H9 (cell line): ENCODE measurements at regions not wholly inside any gene's neighbourhood (a gene's known extent, or its start where the extent isn't known, plus 50 kb on each side); places are given as distances from the start of the nearest gene placed in this dataset.

Experiments used
- DNase-seq: peaks from one replicate; pipeline ENCODE4 v3.0.0-alpha.2; 2017
- H2AFZ ChIP-seq: one replicate; pipeline ENCODE4 v1.6.1; 2013; ENCODE audit warnings: mild to moderate bottlenecking, low read length, control low read depth, moderate library complexity
- H2AK5ac ChIP-seq: 2 replicates; pipeline ENCODE4 v1.6.1; 2013; ENCODE audit warnings: low read length, control low read depth, mixed read lengths; ENCODE audit not compliant: insufficient read length
- H2BK120ac ChIP-seq: one replicate; pipeline ENCODE4 v1.6.1; 2013; ENCODE audit warnings: low read depth, mild to moderate bottlenecking, low read length, control low read depth, inconsistent platforms; ENCODE audit not compliant: poor library complexity, severe bottlenecking
- H2BK12ac ChIP-seq: 2 replicates; pipeline ENCODE4 v1.6.1; 2013; ENCODE audit warnings: low read length, control low read depth, mixed read lengths, low read depth; ENCODE audit not compliant: insufficient read length
- H2BK15ac ChIP-seq: 2 replicates; pipeline ENCODE4 v1.6.1; 2013; ENCODE audit warnings: low read depth, low read length, control low read depth
- H2BK20ac ChIP-seq: one replicate; pipeline ENCODE4 v1.6.1; 2013; ENCODE audit warnings: low read depth, mild to moderate bottlenecking, low read length, control low read depth, inconsistent platforms; ENCODE audit not compliant: poor library complexity, severe bottlenecking
- H2BK5ac ChIP-seq: 2 replicates; pipeline ENCODE4 v1.6.1; 2013; ENCODE audit warnings: low read length, control low read depth, mixed read lengths; ENCODE audit not compliant: insufficient read length
- H3K14ac ChIP-seq: 2 replicates; pipeline ENCODE4 v1.6.1; 2013; ENCODE audit warnings: low read length, control low read depth; ENCODE audit not compliant: insufficient read depth
- H3K18ac ChIP-seq: 2 replicates; pipeline ENCODE4 v1.6.1; 2013; ENCODE audit warnings: low read depth, mild to moderate bottlenecking, mixed read lengths, low read length, control low read depth; ENCODE audit not compliant: insufficient read length
- H3K23ac ChIP-seq: 2 replicates; pipeline ENCODE4 v1.6.1; 2013; ENCODE audit warnings: low read length, control low read depth, mixed read lengths, low read depth; ENCODE audit not compliant: insufficient read length
- H3K23me2 ChIP-seq: 2 replicates; pipeline ENCODE4 v1.6.1; 2013; ENCODE audit warnings: low read depth, mild to moderate bottlenecking, mixed read lengths, low read length, control low read depth; ENCODE audit not compliant: insufficient read length, poor library complexity, severe bottlenecking
- H3K27ac ChIP-seq: 2 replicates; pipeline ENCODE4 v1.5.1; 2013; ENCODE audit warnings: low read length, control low read depth, mixed read lengths, low read depth; ENCODE audit not compliant: insufficient read length
- H3K27me3 ChIP-seq: 2 replicates; pipeline ENCODE4 v1.6.1; 2013; ENCODE audit warnings: low read length, control low read depth, inconsistent platforms; ENCODE audit not compliant: insufficient read depth
- H3K4ac ChIP-seq: 2 replicates; pipeline ENCODE4 v1.6.1; 2013; ENCODE audit warnings: low read depth, mild to moderate bottlenecking, control low read depth, inconsistent platforms, low read length, moderate library complexity
- H3K4me1 ChIP-seq: 2 replicates; pipeline ENCODE4 v1.6.1; 2013; ENCODE audit warnings: low read length, control low read depth, inconsistent platforms; ENCODE audit not compliant: insufficient read depth
- H3K4me2 ChIP-seq: 2 replicates; pipeline ENCODE4 v1.6.1; 2013; ENCODE audit warnings: low read length, control low read depth, mixed read lengths; ENCODE audit not compliant: insufficient read length, insufficient read depth
- H3K56ac ChIP-seq: 2 replicates; pipeline ENCODE4 v1.6.1; 2013; ENCODE audit warnings: low read depth, mild to moderate bottlenecking, mixed read lengths, low read length, control low read depth; ENCODE audit not compliant: insufficient read length
- H3K79me1 ChIP-seq: 2 replicates; pipeline ENCODE4 v1.6.1; 2013; ENCODE audit warnings: low read depth, mild to moderate bottlenecking, moderate library complexity, low read length, control low read depth, inconsistent platforms; ENCODE audit not compliant: insufficient read depth, poor library complexity, severe bottlenecking
- H3K79me2 ChIP-seq: 2 replicates; pipeline ENCODE4 v1.6.1; 2013; ENCODE audit warnings: low read length, control low read depth, inconsistent platforms; ENCODE audit not compliant: insufficient read depth
- H3K9ac ChIP-seq: 2 replicates; pipeline ENCODE4 v1.6.1; 2013; ENCODE audit warnings: low read length, control low read depth, mixed read lengths; ENCODE audit not compliant: insufficient read length; ENCODE audit errors: extremely low read depth
- H3K9me3 ChIP-seq: one replicate; pipeline ENCODE4 v1.6.1; 2013; ENCODE audit warnings: low read depth, low read length, inconsistent platforms; ENCODE audit not compliant: control insufficient read depth
- H3T11ph ChIP-seq: one replicate; pipeline ENCODE4 v1.6.1; 2013; ENCODE audit warnings: mild to moderate bottlenecking, low read length, control low read depth, inconsistent platforms
- H4K20me1 ChIP-seq: one replicate; pipeline ENCODE4 v1.6.1; 2013; ENCODE audit not compliant: control insufficient read depth, insufficient read length, insufficient read depth
- H4K5ac ChIP-seq: 2 replicates; pipeline ENCODE4 v1.6.1; 2013; ENCODE audit warnings: low read depth, mild to moderate bottlenecking, mixed read lengths, low read length, control low read depth; ENCODE audit not compliant: insufficient read length
- H4K8ac ChIP-seq: replicated peaks from 2 replicates; pipeline ENCODE4 v1.6.1; 2013; ENCODE audit warnings: low read length, control low read depth, mixed read lengths, low read depth; ENCODE audit not compliant: insufficient read length
- H4K91ac ChIP-seq: 2 replicates; pipeline ENCODE4 v1.6.1; 2013; ENCODE audit warnings: low read depth, mild to moderate bottlenecking, moderate library complexity, mixed read lengths, low read length, control low read depth; ENCODE audit not compliant: insufficient read length
- H3K27ac Mint-ChIP-seq, 3 experiments: 2 replicates in 2 of 3; 3 replicates in 1 of 3; pipeline ENCODE4 v1.8.0; 2020 to 2021; ENCODE audit warnings: mixed read lengths in 3 of 3, mild to moderate bottlenecking in 1 of 3, moderate library complexity in 1 of 3
- H3K27me3 Mint-ChIP-seq: 2 replicates; pipeline ENCODE4 v1.8.0; 2021; ENCODE audit warnings: low read depth, mild to moderate bottlenecking, moderate library complexity, mixed read lengths
- H3K36me3 Mint-ChIP-seq, 3 experiments: 2 replicates in 2 of 3; 3 replicates in 1 of 3; pipeline ENCODE4 v1.8.0; 2020 to 2021; ENCODE audit warnings: low read depth in 3 of 3, mixed read lengths in 3 of 3; ENCODE audit not compliant: insufficient read depth in 1 of 3
- H3K4me1 Mint-ChIP-seq, 2 experiments: 2 replicates each; pipeline ENCODE4 v1.8.0; 2020; ENCODE audit warnings: mixed read lengths in 2 of 2
- H3K4me3 Mint-ChIP-seq, 2 experiments: 2 replicates in 1 of 2; 3 replicates in 1 of 2; pipeline ENCODE4 v1.8.0; 2020 to 2021; ENCODE audit warnings: mild to moderate bottlenecking in 2 of 2, mixed read lengths in 2 of 2, moderate library complexity in 1 of 2
- H3K9me3 Mint-ChIP-seq, 2 experiments: 2 replicates in 1 of 2; 3 replicates in 1 of 2; pipeline ENCODE4 v1.8.0; 2020; ENCODE audit warnings: mild to moderate bottlenecking in 2 of 2, mixed read lengths in 2 of 2, moderate library complexity in 1 of 2
- WGBS: extraction: QIAGEN DNeasy Blood & Tissue Kit; methylation state at CpG from one replicate; pipeline ENCODE4 v1.1.7; 2013; ENCODE audit warnings: missing lambda C conversion rate, low lambda C conversion rate, mixed read lengths; ENCODE audit not compliant: insufficient read length; ENCODE audit errors: extremely low coverage; 5-methylcytosine and 5-hydroxymethylcytosine counted together
- TF ChIP-seq, protein P1 (sequence below): fragments of 200-600 bp; sonication (generic); conservative IDR thresholded peaks from 3 replicates; pipeline ENCODE4 v1.8.0; 2021; ENCODE audit warnings: antibody characterized with exemption, mild to moderate bottlenecking

DNA sequence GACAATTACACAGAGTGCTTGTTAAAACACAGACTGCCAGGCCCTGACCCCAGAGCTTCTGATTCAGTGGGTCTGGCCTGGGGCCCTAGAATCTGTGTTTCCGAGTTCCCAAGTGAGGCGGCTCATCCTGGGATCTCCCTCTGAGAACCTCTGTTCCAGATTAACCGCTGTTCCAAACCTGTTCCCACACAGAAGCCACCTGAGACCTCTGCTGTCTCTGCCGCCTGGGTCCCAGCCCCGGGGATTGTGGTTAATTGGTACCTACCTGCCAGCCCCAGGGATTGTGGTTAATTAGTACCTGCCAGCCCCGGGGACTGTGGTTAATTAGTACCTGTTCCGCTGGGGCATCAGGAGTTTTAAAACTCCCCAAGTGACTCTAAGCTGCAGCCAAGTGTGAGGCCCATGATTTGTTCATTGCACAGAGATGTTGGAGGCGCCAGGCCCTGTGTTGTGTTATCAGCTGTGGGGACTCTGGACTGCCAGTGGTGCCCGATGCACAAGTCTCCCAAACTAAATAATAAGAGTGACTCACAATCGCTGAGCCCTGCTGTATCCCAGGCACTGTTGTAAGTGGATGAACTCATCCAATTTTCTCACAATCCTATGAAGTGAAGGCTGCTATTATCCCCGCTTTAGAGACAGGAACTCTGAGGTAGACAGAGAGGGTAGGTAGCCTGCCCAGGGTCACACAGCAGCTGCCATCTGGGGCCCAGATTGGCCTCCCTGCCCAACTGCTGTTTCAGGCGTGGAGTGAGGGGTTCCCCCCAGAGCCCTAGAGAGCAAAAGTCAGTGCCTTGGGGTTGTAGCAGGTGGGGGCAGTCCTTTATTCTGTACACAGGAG, 219.7 kb downstream of the IRF8 start:
- no peaks in the 10 kb centered on the region for H3K23me2 ChIP-seq
- H3K4me2 ChIP-seq: no peak overlapping the region
- H3T11ph ChIP-seq: no peak overlapping the region
- H3K79me2 ChIP-seq: no peaks in the 10 kb centered on the region
- H3K4me1 ChIP-seq: no peaks in the 10 kb centered on the region; the same call in 1 of the 2 replicates
- no peak overlapping the region for H2BK120ac ChIP-seq
- H3K27me3 Mint-ChIP-seq: peaks cover 20% of the 10 kb centered on the region
- H2AK5ac ChIP-seq: no peak overlapping the region
- H3K36me3 Mint-ChIP-seq: no peaks in the 10 kb centered on the region
- H3K27ac ChIP-seq: no peak overlapping the region
- H2BK20ac ChIP-seq: no peak overlapping the region
- H4K5ac ChIP-seq: no peak overlapping the region
- no CpG with 5 or more reads among the region's 12 CpGs for WGBS
- no peak overlapping the region for H2BK5ac ChIP-seq
- no peak overlapping the region for H4K91ac ChIP-seq
- TF ChIP-seq, protein P1, sequence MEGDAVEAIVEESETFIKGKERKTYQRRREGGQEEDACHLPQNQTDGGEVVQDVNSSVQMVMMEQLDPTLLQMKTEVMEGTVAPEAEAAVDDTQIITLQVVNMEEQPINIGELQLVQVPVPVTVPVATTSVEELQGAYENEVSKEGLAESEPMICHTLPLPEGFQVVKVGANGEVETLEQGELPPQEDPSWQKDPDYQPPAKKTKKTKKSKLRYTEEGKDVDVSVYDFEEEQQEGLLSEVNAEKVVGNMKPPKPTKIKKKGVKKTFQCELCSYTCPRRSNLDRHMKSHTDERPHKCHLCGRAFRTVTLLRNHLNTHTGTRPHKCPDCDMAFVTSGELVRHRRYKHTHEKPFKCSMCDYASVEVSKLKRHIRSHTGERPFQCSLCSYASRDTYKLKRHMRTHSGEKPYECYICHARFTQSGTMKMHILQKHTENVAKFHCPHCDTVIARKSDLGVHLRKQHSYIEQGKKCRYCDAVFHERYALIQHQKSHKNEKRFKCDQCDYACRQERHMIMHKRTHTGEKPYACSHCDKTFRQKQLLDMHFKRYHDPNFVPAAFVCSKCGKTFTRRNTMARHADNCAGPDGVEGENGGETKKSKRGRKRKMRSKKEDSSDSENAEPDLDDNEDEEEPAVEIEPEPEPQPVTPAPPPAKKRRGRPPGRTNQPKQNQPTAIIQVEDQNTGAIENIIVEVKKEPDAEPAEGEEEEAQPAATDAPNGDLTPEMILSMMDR: no peak
- H3K9me3 ChIP-seq: no peaks in the 10 kb centered on the region
- H3K9me3 Mint-ChIP-seq: no peaks in the 10 kb centered on the region
- no peak overlapping the region for H3K23ac ChIP-seq
- H4K8ac ChIP-seq: no peak overlapping the region
- H3K56ac ChIP-seq: no peak overlapping the region
- no peak overlapping the region for H3K4ac ChIP-seq
- no peak overlapping the region for H3K4me3 Mint-ChIP-seq
- H3K9ac ChIP-seq: no peak overlapping the region
- H2AFZ ChIP-seq: no peak overlapping the region
- H3K27ac Mint-ChIP-seq: no peak overlapping the region
- H2BK15ac ChIP-seq: no peak overlapping the region
- peaks cover 13 to 21% of the 10 kb centered on the region in 2 experiments for H3K4me1 Mint-ChIP-seq
- no peaks in the 10 kb centered on the region for H3K27me3 ChIP-seq
- DNase-seq: no peak
- H3K18ac ChIP-seq: no peak overlapping the region
- no peak overlapping the region for H2BK12ac ChIP-seq
- H4K20me1 ChIP-seq: peaks cover 2% of the 10 kb centered on the region
- no peak overlapping the region for H3K14ac ChIP-seq
- no peaks in the 10 kb centered on the region for H3K79me1 ChIP-seq
